Trophoblast cell (in vitro differentiated cells and primary cell): ENCODE measurements at regions not wholly inside any gene's neighbourhood (a gene's known extent, or its start where the extent isn't known, plus 50 kb on each side); places are given as distances from the start of the nearest gene placed in this dataset.
A peak's percentile ranks its signal among the peaks of the same experiment; 100 is the strongest.

Source experiments
- DNase-seq, 2 donors: peaks; one replicate each; pipeline ENCODE4 v3.0.0-alpha.2; 2016
- H2AFZ ChIP-seq: 2 replicates; pipeline ENCODE4 v1.6.1; 2013; ENCODE audit warnings: low read length, moderate library complexity, mild to moderate bottlenecking; ENCODE audit not compliant: insufficient read depth, poor library complexity
- H2AK5ac ChIP-seq: 2 replicates; pipeline ENCODE4 v1.6.1; 2013; ENCODE audit warnings: mild to moderate bottlenecking, low read length
- H2BK120ac ChIP-seq: 2 replicates; pipeline ENCODE4 v1.6.1; 2013; ENCODE audit warnings: low read length, mild to moderate bottlenecking, moderate library complexity; ENCODE audit not compliant: insufficient read depth, poor library complexity
- H2BK12ac ChIP-seq: 2 replicates; pipeline ENCODE4 v1.6.1; 2013; ENCODE audit warnings: mild to moderate bottlenecking, low read length, moderate library complexity
- H2BK5ac ChIP-seq: 2 replicates; pipeline ENCODE4 v1.6.1; 2013; ENCODE audit warnings: low read length, low read depth, moderate library complexity, mild to moderate bottlenecking; ENCODE audit not compliant: poor library complexity
- H3K14ac ChIP-seq: 2 replicates; pipeline ENCODE4 v1.6.1; 2013; ENCODE audit warnings: mild to moderate bottlenecking, low read length
- H3K18ac ChIP-seq: 2 replicates; pipeline ENCODE4 v1.6.1; 2013; ENCODE audit warnings: mild to moderate bottlenecking, low read length
- H3K23ac ChIP-seq: 2 replicates; pipeline ENCODE4 v1.6.1; 2013; ENCODE audit warnings: low read length
- H3K27ac ChIP-seq: 2 replicates; pipeline ENCODE4 v1.5.1; 2013; ENCODE audit warnings: low read depth, mild to moderate bottlenecking, inconsistent platforms, low read length, moderate library complexity
- H3K27me3 ChIP-seq: 2 replicates; pipeline ENCODE4 v1.6.1; 2013; ENCODE audit warnings: inconsistent platforms, mild to moderate bottlenecking, low read length, moderate library complexity; ENCODE audit not compliant: insufficient read depth
- H3K36me3 ChIP-seq, 2 experiments: 1 replicate in 1 of 2; 2 replicates in 1 of 2; pipeline ENCODE4 v1.6.1; 2013; ENCODE audit warnings: low read length in 2 of 2, mild to moderate bottlenecking in 2 of 2, moderate library complexity in 1 of 2; ENCODE audit not compliant: insufficient read depth in 2 of 2, control insufficient read depth in 1 of 2
- H3K4ac ChIP-seq: 2 replicates; pipeline ENCODE4 v1.6.1; 2013; ENCODE audit warnings: low read depth, mild to moderate bottlenecking, low read length, moderate library complexity
- H3K4me1 ChIP-seq, 2 experiments: 1 replicate in 1 of 2; 2 replicates in 1 of 2; pipeline ENCODE4 v1.6.1; 2013; ENCODE audit warnings: low read length in 2 of 2, mild to moderate bottlenecking in 2 of 2, moderate library complexity in 1 of 2; ENCODE audit not compliant: insufficient read depth in 2 of 2, control insufficient read depth in 1 of 2
- H3K4me2 ChIP-seq: 2 replicates; pipeline ENCODE4 v1.6.1; 2013; ENCODE audit warnings: inconsistent platforms, mild to moderate bottlenecking, low read length, moderate library complexity
- H3K4me3 ChIP-seq: 2 replicates; pipeline ENCODE4 v1.5.1; 2013; ENCODE audit warnings: mild to moderate bottlenecking, low read depth, low read length, inconsistent platforms
- H3K79me1 ChIP-seq: one replicate; pipeline ENCODE4 v1.6.1; 2013; ENCODE audit warnings: low read length
- H3K79me2 ChIP-seq: 2 replicates; pipeline ENCODE4 v1.6.1; 2013; ENCODE audit warnings: low read length, mild to moderate bottlenecking; ENCODE audit not compliant: control insufficient read depth, insufficient read depth, poor library complexity
- H3K9ac ChIP-seq: 2 replicates; pipeline ENCODE4 v1.6.1; 2013; ENCODE audit warnings: mild to moderate bottlenecking, low read length
- H3K9me3 ChIP-seq: 2 replicates; pipeline ENCODE4 v1.6.1; 2013; ENCODE audit warnings: low read depth, mild to moderate bottlenecking, control low read depth, inconsistent platforms, low read length; ENCODE audit not compliant: insufficient read depth
- H4K12ac ChIP-seq: 2 replicates; pipeline ENCODE4 v1.6.1; 2013; ENCODE audit warnings: low read depth, mild to moderate bottlenecking, low read length, moderate library complexity
- H4K8ac ChIP-seq: 2 replicates; pipeline ENCODE4 v1.6.1; 2013; ENCODE audit warnings: low read depth, mild to moderate bottlenecking, low read length, moderate library complexity
- H4K91ac ChIP-seq: one replicate; pipeline ENCODE4 v1.6.1; 2013; ENCODE audit warnings: low read depth, mild to moderate bottlenecking, low read length, moderate library complexity
- WGBS: extraction: QIAGEN DNeasy Blood & Tissue Kit; methylation state at CpG from one replicate; pipeline ENCODE4 v1.1.7; 2013; ENCODE audit warnings: missing lambda C conversion rate; ENCODE audit not compliant: insufficient read length, insufficient coverage; ENCODE audit errors: extremely low coverage; 5-methylcytosine and 5-hydroxymethylcytosine counted together

GRCh38 chr11:133669371-133670053, 137.2 kb upstream of the OPCML start:
- Histone ChIP-seq H3K27ac (no peak overlapping the region), H3K14ac (peak overlapping the region; percentile 28), H3K4me1 (no peaks in the 10 kb centered on the region), H2AFZ (no peak overlapping the region), H4K8ac (no peak overlapping the region), H3K9me3 (no peaks in the 10 kb centered on the region), H3K36me3 (no peaks in the 10 kb centered on the region), H3K9ac (no peak overlapping the region), H3K4ac (no peak overlapping the region), H3K4me3 (no peak overlapping the region), H2BK12ac (no peak overlapping the region), H3K18ac (no peak overlapping the region), H3K79me2 (no peaks in the 10 kb centered on the region), H2BK5ac (no peak overlapping the region), H3K79me1 (no peaks in the 10 kb centered on the region), H3K4me2 (no peak overlapping the region), H2AK5ac (peak overlapping the region; percentile 39), H3K23ac (no peak overlapping the region), H4K12ac (no peak overlapping the region), H2BK120ac (no peak overlapping the region), H4K91ac (peak overlapping the region; percentile 4), H3K27me3 (no peaks in the 10 kb centered on the region)
- DNase-seq = no peak
- no CpG with 5 or more reads among the region's 12 CpGs for WGBS

- no peak overlapping the region for H3K27ac ChIP-seq
- peaks cover 5% of the 10 kb centered on the region for H3K79me1 ChIP-seq
- no peaks in the 10 kb centered on the region for H3K9me3 ChIP-seq
- no peak overlapping the region for H3K14ac ChIP-seq
- H4K91ac ChIP-seq = no peak overlapping the region
- WGBS = no CpG with 5 or more reads among the region's 13 CpGs
- no peak overlapping the region for H3K23ac ChIP-seq
- no peak overlapping the region for H3K4ac ChIP-seq
- H2AK5ac ChIP-seq = no peak overlapping the region
- H3K4me1 ChIP-seq = peaks cover 10% of the 10 kb centered on the region in 2 experiments
- H4K8ac ChIP-seq = no peak overlapping the region
- H2AFZ ChIP-seq = no peak overlapping the region
- no peak overlapping the region for H4K12ac ChIP-seq
- no peaks in the 10 kb centered on the region for H3K27me3 ChIP-seq
- DNase-seq = no peak
- H3K36me3 ChIP-seq = no peaks in the 10 kb centered on the region
- no peak overlapping the region for H2BK5ac ChIP-seq
- H3K9ac ChIP-seq = no peak overlapping the region
- H2BK120ac ChIP-seq = no peak overlapping the region
- H3K18ac ChIP-seq = no peak overlapping the region
- no peak overlapping the region for H3K4me2 ChIP-seq
- H2BK12ac ChIP-seq = no peak overlapping the region
- no peak overlapping the region for H3K4me3 ChIP-seq
- no peaks in the 10 kb centered on the region for H3K79me2 ChIP-seq
Measured at GRCh38 chr11:133663135-133663985, 131.1 kb upstream of the OPCML start.

GRCh38 chr11:133661846-133662245, 129.5 kb upstream of the OPCML start:
- DNase-seq = no peak
- Histone ChIP-seq H3K79me2 (no peaks in the 10 kb centered on the region), H2BK120ac (no peak overlapping the region), H4K91ac (no peak overlapping the region), H3K18ac (no peak overlapping the region), H3K4me1 (peaks cover 10% of the 10 kb centered on the region in 2 experiments), H3K36me3 (no peaks in the 10 kb centered on the region), H3K9ac (no peak overlapping the region), H3K4ac (no peak overlapping the region), H4K8ac (no peak overlapping the region), H2BK12ac (no peak overlapping the region), H2AK5ac (no peak overlapping the region), H3K4me2 (no peak overlapping the region), H2AFZ (no peak overlapping the region), H3K27me3 (no peaks in the 10 kb centered on the region), H3K9me3 (no peaks in the 10 kb centered on the region), H3K23ac (no peak overlapping the region), H3K79me1 (peaks cover 5% of the 10 kb centered on the region), H3K14ac (no peak overlapping the region), H3K27ac (no peak overlapping the region), H2BK5ac (no peak overlapping the region), H4K12ac (no peak overlapping the region), H3K4me3 (no peak overlapping the region)
- WGBS = no CpG with 5 or more reads among the region's 9 CpGs

GRCh38 chr11:133660202-133660568, 127.9 kb upstream of the OPCML start:
- peaks cover 5% of the 10 kb centered on the region for H3K79me1 ChIP-seq
- H2BK120ac ChIP-seq = peak overlapping the region; percentile 10
- H3K23ac ChIP-seq = no peak overlapping the region
- H2BK5ac ChIP-seq = peak overlapping the region; percentile 44
- H3K79me2 ChIP-seq = no peaks in the 10 kb centered on the region
- DNase-seq = no peak
- no peaks in the 10 kb centered on the region for H3K27me3 ChIP-seq
- no peak overlapping the region for H3K4me3 ChIP-seq
- no peak overlapping the region for H2AK5ac ChIP-seq
- H3K27ac ChIP-seq = no peak overlapping the region
- H3K9ac ChIP-seq = no peak overlapping the region
- no peak overlapping the region for H3K4ac ChIP-seq
- no peaks in the 10 kb centered on the region for H3K36me3 ChIP-seq
- no peak overlapping the region for H2BK12ac ChIP-seq
- no peak overlapping the region for H3K4me2 ChIP-seq
- H4K91ac ChIP-seq = peak overlapping the region; percentile 70
- H4K12ac ChIP-seq = no peak overlapping the region
- no peak overlapping the region for H3K18ac ChIP-seq
- no peak overlapping the region for H3K14ac ChIP-seq
- H3K9me3 ChIP-seq = no peaks in the 10 kb centered on the region
- no peak overlapping the region for H4K8ac ChIP-seq
- H2AFZ ChIP-seq = no peak overlapping the region
- WGBS = no CpG with 5 or more reads among the region's 5 CpGs
- peaks cover 10 to 14% of the 10 kb centered on the region in 2 experiments for H3K4me1 ChIP-seq
